Stomach (tissue), 4 donors: ENCODE measurements at regions not wholly inside any gene's neighbourhood (a gene's known extent, or its start where the extent isn't known, plus 50 kb on each side); places are given as distances from the start of the nearest gene placed in this dataset.

Experiments used
- POLR2A ChIP-seq, 4 donors: fragments of 450-650 bp; IDR thresholded peaks; one replicate each; pipeline ENCODE4 v1.6.1; 2016; ENCODE audit warnings: antibody characterized with exemption in 4 of 4, control low read depth in 2 of 4, mild to moderate bottlenecking in 1 of 4, moderate library complexity in 1 of 4
- POLR2AphosphoS5 ChIP-seq, 3 donors: sonication (generic); formaldehyde crosslinking; IDR thresholded peaks; one replicate each; pipeline ENCODE4 v1.6.1; 2016; ENCODE audit warnings: antibody characterized with exemption in 3 of 3
- TF ChIP-seq, protein P1 (sequence below), 7 experiments: fragments of 450-650 bp in 4 of 7; fragments of 200-600 bp in 3 of 7; sonication (generic) in 3 of 7; IDR thresholded peaks; one replicate each; pipeline ENCODE4 v1.5.1; 2016 to 2019; ENCODE audit warnings: antibody characterized with exemption in 7 of 7, control low read depth in 2 of 7, mild to moderate bottlenecking in 1 of 7

DNA sequence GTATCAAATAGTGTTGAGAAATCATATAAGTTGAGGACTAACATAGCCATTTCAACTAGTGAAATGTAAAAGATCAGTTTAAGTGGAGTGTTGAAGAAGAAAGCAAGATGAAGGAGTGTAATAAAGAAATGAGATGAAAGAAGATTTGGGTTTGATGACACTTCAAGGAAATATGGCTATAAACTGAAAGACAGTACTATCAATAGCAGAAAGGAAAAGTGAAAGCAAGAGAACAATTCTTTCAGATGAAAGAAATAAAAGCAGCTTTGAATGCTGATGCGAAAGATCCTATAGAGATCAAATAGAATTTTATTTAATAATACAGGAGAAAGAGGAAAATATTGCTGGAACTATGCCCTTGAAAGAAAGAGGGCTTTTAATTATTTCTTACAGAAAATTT, 92.8 kb upstream of the PRSS16 start:
- TF ChIP-seq POLR2A (IDR thresholded peaks at IDR 0.05) (no peak), POLR2AphosphoS5 (IDR thresholded peaks at IDR 0.05) (no peak)
- TF ChIP-seq, protein P1, sequence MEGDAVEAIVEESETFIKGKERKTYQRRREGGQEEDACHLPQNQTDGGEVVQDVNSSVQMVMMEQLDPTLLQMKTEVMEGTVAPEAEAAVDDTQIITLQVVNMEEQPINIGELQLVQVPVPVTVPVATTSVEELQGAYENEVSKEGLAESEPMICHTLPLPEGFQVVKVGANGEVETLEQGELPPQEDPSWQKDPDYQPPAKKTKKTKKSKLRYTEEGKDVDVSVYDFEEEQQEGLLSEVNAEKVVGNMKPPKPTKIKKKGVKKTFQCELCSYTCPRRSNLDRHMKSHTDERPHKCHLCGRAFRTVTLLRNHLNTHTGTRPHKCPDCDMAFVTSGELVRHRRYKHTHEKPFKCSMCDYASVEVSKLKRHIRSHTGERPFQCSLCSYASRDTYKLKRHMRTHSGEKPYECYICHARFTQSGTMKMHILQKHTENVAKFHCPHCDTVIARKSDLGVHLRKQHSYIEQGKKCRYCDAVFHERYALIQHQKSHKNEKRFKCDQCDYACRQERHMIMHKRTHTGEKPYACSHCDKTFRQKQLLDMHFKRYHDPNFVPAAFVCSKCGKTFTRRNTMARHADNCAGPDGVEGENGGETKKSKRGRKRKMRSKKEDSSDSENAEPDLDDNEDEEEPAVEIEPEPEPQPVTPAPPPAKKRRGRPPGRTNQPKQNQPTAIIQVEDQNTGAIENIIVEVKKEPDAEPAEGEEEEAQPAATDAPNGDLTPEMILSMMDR (IDR thresholded peaks at IDR 0.05), result no peak
